AG10803 (cell line): ENCODE measurements at regions not wholly inside any gene's neighbourhood (a gene's known extent, or its start where the extent isn't known, plus 50 kb on each side); places are given as distances from the start of the nearest gene placed in this dataset.

Experiments used
- DNase-seq: peaks from one replicate; pipeline ENCODE4 v3.0.0; 2010; ENCODE audit warnings: low read depth
- H3K4me3 ChIP-seq: 2 replicates; pipeline ENCODE4 v1.5.1; 2011; ENCODE audit warnings: mild to moderate bottlenecking, low read length, control low read depth
- CTCF ChIP-seq: conservative IDR thresholded peaks from 2 replicates; pipeline ENCODE4 v1.5.1; 2011; ENCODE audit warnings: mild to moderate bottlenecking, low read length, control low read depth, inconsistent platforms

GRCh38 chr9:88820055-88820454 lies 171.2 kb upstream of the S1PR3 start:
- H3K4me3 ChIP-seq: no peak overlapping the region
- no peak for DNase-seq
- TF ChIP-seq CTCF: no peak

DNA sequence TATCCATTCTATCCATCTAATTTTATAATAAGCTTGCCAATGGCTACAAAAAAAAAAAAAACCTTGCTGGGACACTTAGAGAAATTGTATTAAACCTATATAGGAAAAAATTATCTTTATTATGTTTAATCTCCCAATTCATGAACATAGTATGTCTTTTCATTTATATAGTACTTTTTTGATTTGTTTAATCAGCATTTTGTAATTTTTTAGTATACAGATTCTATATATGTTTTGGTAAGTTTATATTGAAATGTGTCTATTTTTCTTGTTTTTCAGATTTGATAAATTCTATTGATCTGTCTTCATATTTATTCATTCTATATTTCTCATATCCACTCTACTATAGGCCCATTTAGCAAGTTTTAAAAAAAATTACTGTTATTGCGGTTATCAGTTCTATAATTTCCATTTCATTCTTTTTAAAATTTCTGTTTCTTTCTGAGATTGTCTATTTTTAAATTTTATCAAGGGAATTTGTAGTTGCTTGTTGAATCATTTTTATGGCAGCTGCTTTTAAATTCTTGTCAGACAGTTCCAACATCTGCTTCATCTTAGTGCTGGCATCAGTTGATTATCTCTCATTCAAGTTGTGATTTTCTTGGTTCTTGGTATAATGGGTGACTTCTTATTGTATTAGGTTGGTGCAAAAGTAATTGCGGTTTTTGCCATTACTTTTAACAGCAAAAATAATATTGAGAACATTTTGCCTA lies 170.1 kb upstream of the S1PR3 start:
- no peak for TF ChIP-seq CTCF
- DNase-seq: peak; percentile 53
- H3K4me3 ChIP-seq: no peak overlapping the region

DNA sequence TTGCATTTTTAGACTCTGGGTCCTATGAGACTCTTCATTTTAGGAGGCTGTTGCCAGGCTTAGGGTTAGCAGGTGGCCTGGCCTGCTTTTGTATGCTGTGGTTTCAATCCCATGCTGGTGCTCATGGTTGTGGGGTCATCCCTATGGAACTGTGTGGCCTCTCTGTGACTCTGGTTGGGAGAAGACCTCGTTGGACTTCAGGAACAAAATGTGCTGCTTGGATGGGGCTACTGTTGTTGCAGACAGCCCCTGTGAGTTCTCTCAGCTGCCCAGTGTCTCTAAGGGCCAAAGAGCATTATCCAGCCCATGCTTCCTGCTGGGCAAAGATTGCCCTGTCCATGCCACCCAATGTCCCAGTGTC lies 169.5 kb upstream of the S1PR3 start:
- DNase-seq: no peak
- TF ChIP-seq CTCF: no peak
- H3K4me3 ChIP-seq: no peak overlapping the region

DNA sequence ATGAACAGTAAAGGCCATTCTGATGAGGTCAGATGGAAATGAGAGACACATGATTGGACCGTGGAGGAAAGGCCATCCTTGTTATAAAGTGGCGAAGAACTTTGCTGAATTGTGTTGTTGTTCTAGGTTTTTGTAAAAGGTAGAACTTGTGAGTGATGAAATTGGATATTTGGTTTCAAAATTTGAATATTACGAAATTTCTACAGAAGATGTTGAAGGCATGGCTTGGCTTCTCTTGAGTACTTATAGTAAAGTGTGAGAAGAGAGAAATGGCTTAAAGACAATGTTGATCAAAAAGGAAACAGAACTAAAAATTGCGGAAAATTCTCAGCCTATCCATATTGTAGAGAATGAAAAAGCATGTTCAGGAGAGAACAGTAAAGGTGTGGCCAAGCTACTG lies 166.6 kb upstream of the S1PR3 start:
- DNase-seq: peak; percentile 39
- H3K4me3 ChIP-seq: no peak overlapping the region
- no peak for TF ChIP-seq CTCF

DNA sequence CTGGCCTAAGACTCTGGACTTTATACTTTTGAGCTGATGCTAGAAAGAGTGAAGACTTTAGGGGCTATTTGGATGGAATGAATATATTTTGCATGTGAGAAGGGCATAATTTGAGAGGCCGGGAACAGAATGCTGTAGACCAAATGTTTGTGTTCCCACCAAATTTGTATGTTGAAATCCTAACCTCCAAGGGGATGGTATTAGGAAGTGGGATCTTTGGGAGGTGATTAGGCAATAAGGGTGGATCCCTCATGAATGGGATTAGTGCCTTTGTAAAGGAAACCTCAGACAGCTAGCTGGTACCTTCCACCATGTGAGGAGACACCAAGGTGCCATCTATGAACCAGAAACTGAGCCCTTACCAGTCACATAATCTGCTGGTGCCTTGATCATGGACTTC lies 165.1 kb upstream of the S1PR3 start:
- DNase-seq: peak; percentile 53
- no peak for TF ChIP-seq CTCF
- no peak overlapping the region for H3K4me3 ChIP-seq

- peak; percentile 94 for DNase-seq
- H3K4me3 ChIP-seq: no peak overlapping the region
- peak; percentile 21; the same call in 1 of the 2 replicates for TF ChIP-seq CTCF
Measured at GRCh38 chr9:88826771-88827181, 164.5 kb upstream of the S1PR3 start.

GRCh38 chr9:88828018-88828417 lies 163.2 kb upstream of the S1PR3 start:
- no peak for DNase-seq
- TF ChIP-seq CTCF: no peak
- no peak overlapping the region for H3K4me3 ChIP-seq
